ENCODE measurements at regions not wholly inside any gene's neighbourhood (a gene's known extent, or its start where the extent isn't known, plus 50 kb on each side); places are given as distances from the start of the nearest gene placed in this dataset.

DNA sequence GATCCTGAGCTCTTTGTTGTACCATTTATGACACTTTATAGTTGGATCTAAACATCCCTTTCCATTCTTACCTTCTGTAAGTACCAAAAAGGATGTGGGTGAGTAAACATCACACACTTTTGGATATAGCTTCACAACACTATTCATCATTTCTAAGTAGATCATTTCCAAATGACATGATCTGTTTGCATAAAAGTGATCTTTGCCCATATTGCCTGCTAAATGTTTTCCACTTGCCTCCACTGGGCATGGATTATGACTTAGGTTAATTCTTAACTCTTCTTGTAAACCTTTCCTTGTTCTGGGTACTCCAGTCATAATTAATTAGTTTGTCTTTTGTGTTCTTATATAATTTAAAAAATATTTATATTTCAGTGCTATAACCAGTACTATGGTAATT, 244.9 kb upstream of the AGA start:
- DNase-seq = no peak
- intact Hi-C loops (cut with DNase I) = no loop called here
- TF ChIP-seq POLR2A (IDR thresholded peaks at IDR 0.05) = no peak
- TF ChIP-seq, protein P1, sequence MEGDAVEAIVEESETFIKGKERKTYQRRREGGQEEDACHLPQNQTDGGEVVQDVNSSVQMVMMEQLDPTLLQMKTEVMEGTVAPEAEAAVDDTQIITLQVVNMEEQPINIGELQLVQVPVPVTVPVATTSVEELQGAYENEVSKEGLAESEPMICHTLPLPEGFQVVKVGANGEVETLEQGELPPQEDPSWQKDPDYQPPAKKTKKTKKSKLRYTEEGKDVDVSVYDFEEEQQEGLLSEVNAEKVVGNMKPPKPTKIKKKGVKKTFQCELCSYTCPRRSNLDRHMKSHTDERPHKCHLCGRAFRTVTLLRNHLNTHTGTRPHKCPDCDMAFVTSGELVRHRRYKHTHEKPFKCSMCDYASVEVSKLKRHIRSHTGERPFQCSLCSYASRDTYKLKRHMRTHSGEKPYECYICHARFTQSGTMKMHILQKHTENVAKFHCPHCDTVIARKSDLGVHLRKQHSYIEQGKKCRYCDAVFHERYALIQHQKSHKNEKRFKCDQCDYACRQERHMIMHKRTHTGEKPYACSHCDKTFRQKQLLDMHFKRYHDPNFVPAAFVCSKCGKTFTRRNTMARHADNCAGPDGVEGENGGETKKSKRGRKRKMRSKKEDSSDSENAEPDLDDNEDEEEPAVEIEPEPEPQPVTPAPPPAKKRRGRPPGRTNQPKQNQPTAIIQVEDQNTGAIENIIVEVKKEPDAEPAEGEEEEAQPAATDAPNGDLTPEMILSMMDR (IDR thresholded peaks at IDR 0.05) = no peak
- Histone ChIP-seq H3K4me3 (no peak overlapping the region), H3K27me3 (no peaks in the 10 kb centered on the region), H3K9me3 (no peaks in the 10 kb centered on the region), H3K36me3 (no peaks in the 10 kb centered on the region), H3K27ac (no peak overlapping the region), H3K4me1 (no peaks in the 10 kb centered on the region)
- ATAC-seq = no peak

GRCh38 chr4:177692907-177693306, 250.7 kb upstream of the AGA start:
- Histone ChIP-seq H3K4me3 (no peak overlapping the region), H3K27ac (no peak overlapping the region), H3K27me3 (no peaks in the 10 kb centered on the region), H3K4me1 (no peaks in the 10 kb centered on the region), H3K9me3 (no peaks in the 10 kb centered on the region), H3K36me3 (no peaks in the 10 kb centered on the region)
- no peak for DNase-seq
- intact Hi-C loops (cut with DNase I) = no loop called here
- no peak for ATAC-seq
- TF ChIP-seq, protein P1 (IDR thresholded peaks at IDR 0.05) = no peak
- no peak for TF ChIP-seq POLR2A (IDR thresholded peaks at IDR 0.05)
- 71 to 81% (median 73%) methylated on average over 1 of the region's 1 CpG for whole genome bisulfite sequencing, 4 donors

DNA sequence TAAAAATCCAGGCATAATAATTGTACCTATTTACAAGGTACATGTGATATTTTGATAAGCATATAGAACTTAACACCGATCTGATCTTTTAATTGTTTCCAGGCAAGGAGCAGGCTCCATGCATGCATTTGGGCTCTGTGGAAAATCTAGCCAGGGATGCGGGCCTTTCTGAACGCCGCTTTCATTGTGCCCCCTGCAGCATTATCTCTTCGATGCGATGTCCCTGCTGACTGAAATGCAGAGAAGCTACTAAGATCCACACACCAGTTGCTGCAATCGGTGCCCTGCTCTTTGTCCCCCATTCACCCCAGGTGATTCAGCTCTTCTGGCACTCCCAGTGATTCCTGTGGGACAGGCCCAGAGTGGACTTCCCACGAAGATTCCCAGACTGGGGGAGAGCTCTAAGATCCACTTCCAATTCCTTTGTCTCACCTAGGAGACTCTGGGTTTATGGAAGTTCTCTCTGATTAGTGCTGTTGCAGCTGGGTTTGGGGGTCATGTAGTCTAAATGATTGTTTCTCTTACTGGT, 254.3 kb upstream of the AGA start:
- WGBS, 4 donors = 35 to 65% (median 46%) methylated on average over 8 of the region's 8 CpGs
- DNase-seq = no peak
- intact Hi-C loops (cut with DNase I) = no loop called here
- no peak for ATAC-seq
- Histone ChIP-seq H3K36me3 (no peaks in the 10 kb centered on the region), H3K27me3 (no peaks in the 10 kb centered on the region), H3K4me3 (no peak overlapping the region), H3K4me1 (no peaks in the 10 kb centered on the region), H3K27ac (no peak overlapping the region), H3K9me3 (peaks cover 0 to 1% (median 0%) of the 10 kb centered on the region in 12 donors)
- TF ChIP-seq, protein P1 (IDR thresholded peaks at IDR 0.05) = no peak
- TF ChIP-seq POLR2A (IDR thresholded peaks at IDR 0.05) = no peak

DNA sequence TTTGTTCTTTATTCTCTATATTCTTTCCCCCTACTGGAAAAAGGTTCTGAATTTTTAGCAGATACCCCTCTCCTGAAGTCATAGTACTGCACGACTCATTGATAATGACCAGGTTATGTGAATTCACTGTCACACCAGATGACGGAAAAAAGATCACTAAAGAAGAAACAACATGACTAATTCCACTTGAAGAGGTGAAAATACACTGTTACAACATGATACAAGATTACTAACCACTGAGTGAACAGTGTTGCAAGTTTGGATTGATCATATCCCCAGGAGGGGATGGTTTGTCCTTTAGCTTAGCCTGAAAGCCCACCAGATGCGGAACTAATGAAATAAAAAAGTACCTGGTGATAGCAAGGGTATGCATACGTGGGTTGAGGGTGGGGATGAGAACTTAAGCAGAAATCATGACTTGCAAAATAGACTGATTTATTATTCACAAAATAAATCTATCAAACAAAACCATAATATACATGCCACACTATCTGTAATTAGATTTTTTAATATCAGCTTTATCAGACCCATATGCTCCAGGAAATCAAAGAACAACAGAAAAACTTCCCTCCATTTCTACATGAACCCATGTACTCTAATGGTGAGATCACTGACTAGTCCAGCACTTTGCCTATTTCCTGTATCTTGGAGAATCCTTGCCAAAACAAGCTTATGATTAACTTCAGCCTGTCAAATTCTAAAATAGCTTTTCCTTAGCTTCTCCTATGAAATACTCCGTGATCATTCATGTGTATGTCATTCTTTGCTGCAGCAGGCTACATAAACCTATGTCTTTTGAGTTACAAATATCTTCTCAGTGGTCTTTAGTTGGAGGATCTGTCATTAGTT, 257.4 kb upstream of the AGA start:
- Histone ChIP-seq H3K36me3 (no peaks in the 10 kb centered on the region), H3K27ac (no peak overlapping the region), H3K4me1 (no peaks in the 10 kb centered on the region), H3K27me3 (no peaks in the 10 kb centered on the region), H3K9me3 (peaks cover 0 to 7% (median 0%) of the 10 kb centered on the region in 12 donors), H3K4me3 (no peak overlapping the region)
- WGBS, 4 donors = 54 to 73% (median 65%) methylated on average over 5 of the region's 5 CpGs
- no peak for DNase-seq
- no peak for TF ChIP-seq POLR2A (IDR thresholded peaks at IDR 0.05)
- TF ChIP-seq, protein P1 (IDR thresholded peaks at IDR 0.05) = no peak
- ATAC-seq = no peak
- intact Hi-C loops (cut with DNase I) = no loop called here

Data from heart left ventricle (tissue), 16 donors.